HTR-8/SVneo (cell line): ENCODE measurements at regions not wholly inside any gene's neighbourhood (a gene's known extent, or its start where the extent isn't known, plus 50 kb on each side); places are given as distances from the start of the nearest gene placed in this dataset.

Experiments
- DNase-seq: peaks from one replicate; pipeline ENCODE4 v3.0.0; 2011; ENCODE audit warnings: low spot score, mixed read lengths; ENCODE audit not compliant: insufficient read length
- FAIRE-seq: peaks from 2 replicates; lab custom pipeline; 2011; peaks lifted over from hg19 to GRCh38; lab: Jason Lieb, UNC

- FAIRE-seq = no peak
- DNase-seq = no peak
Observed at GRCh38 chr10:107444443-107444842, 279.9 kb upstream of the SORCS1 start.

GRCh38 chr10:107443813-107444212 is 279.3 kb upstream of the SORCS1 start:
- DNase-seq = no peak
- FAIRE-seq = no peak

GRCh38 chr10:107443326-107443725 is 278.8 kb upstream of the SORCS1 start:
- DNase-seq (no peak), FAIRE-seq (no peak)

GRCh38 chr10:107442035-107442505 is 277.6 kb upstream of the SORCS1 start:
- DNase-seq (no peak), FAIRE-seq (no peak)

DNA sequence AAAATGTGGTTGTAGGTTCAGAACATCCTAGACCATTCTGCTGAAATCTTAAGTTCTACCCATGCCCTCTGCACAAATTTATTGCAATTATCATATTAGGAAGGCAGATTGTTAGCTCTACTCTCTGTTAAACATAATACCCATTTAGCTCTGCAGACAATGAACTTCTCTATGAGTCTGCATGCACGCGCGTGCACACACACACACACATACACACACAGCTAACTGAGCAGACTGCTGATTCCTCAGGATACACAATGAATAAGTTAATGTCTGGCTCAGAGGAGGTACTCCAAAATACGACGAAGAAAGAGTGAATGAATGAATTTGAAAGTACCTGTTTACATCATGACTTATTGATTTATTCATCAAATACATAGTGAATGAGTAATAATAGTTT is 276.2 kb upstream of the SORCS1 start:
- FAIRE-seq (no peak), DNase-seq (no peak)

DNA sequence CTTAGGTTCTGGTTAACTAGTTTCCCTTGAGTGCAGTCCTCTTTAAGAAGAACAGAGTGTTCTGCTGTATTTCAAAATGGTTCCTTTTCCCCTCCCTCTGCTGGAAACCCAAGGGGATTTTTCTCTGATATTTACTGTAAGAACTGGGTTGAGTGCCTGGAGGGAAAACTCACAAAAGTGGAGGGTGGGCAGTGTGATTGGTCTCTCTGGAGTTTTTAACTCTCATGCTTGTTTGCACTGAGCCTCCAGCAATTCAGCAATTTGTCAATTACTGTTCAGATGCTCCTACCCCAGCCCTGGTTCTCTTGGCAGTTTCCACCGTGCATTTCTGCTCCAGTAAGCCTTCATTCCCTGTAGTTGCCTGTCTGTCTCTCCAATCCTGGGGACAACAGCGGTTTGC is 273.4 kb upstream of the SORCS1 start:
- DNase-seq = no peak
- FAIRE-seq = no peak

- FAIRE-seq = no peak
- DNase-seq = no peak
Observed at GRCh38 chr10:107436568-107436967, 272.1 kb upstream of the SORCS1 start.

GRCh38 chr10:107434854-107435253 is 270.3 kb upstream of the SORCS1 start:
- FAIRE-seq = no peak
- no peak for DNase-seq

DNA sequence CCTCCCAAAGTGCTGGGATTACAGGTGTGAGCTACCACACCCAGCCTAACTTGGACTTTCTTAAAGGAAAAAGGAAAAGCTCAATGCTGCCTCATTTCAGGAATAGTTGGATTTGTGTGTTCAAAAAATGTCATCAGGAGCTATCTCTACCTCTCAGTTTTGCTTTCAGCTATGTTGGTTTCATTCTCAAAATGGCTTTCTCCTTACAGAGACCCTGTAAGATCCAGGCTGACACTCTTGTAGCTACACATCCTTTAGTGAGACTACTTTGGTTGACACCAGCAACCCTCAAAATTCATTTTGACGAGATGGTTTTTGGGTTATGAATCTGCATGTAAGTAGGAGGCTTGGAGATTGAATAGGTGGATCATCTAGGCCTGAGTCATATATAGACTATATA is 269.7 kb upstream of the SORCS1 start:
- DNase-seq (no peak), FAIRE-seq (no peak)

GRCh38 chr10:107433605-107434004 is 269.1 kb upstream of the SORCS1 start:
- no peak for FAIRE-seq

GRCh38 chr10:107430446-107430845 is 265.9 kb upstream of the SORCS1 start:
- no peak for DNase-seq
- FAIRE-seq = no peak

More at GRCh38 chr10:107433605-107434004, 269.1 kb upstream of the SORCS1 start:
- DNase-seq = no peak

DNA sequence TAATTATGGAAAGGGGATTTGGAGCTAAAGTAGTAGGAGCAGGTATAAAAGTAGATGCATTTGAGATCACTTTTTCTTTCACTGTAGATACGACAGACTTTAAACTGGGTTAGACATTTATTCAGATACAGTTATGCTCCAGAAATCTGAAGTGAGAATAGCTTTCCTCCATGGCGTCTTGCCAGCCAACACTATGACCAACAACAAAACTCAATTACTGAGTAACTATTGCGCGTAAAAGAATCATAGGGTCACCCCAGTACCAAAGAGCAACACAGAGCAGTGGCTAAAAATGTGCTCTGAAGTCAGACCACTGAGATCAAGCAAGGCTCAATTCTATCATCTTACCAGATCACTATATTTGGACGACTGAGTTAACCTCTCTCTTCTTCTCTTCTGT is 262.5 kb upstream of the SORCS1 start:
- no peak for DNase-seq
- no peak for FAIRE-seq

DNA sequence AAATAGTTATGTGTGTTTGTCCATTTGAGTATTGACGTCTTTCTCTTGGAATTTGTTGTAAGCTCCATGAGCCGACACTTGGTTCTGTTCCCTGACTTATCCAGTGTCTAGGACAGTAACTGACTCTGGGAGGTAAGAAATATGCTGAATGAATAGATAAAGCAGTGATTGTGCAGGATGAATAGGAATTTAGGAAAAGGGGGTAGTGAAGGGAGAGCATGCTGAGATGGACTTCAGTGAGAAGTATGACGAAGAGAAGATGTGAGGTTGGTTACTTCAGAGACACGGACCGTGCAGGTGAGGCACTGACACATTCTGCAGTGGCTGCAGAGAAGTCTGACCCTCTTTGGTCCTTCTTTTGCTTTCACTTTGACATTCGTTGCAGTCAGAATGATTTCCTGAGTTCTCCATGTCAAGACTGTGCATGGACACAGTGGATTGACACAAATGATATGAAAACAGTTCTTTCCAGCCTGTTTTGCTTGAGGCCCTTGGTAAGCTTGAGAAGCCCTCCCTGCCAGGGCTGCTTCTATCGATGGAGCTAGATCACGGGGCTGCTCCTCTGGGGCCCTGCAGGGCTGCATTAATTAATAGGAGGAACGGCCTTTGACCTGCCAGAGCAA is 261.5 kb upstream of the SORCS1 start:
- no peak for FAIRE-seq
- DNase-seq = no peak

GRCh38 chr10:107424628-107425027 is 260.1 kb upstream of the SORCS1 start:
- DNase-seq (no peak), FAIRE-seq (no peak)

GRCh38 chr10:107423903-107424302 is 259.4 kb upstream of the SORCS1 start:
- no peak for DNase-seq
- no peak for FAIRE-seq

GRCh38 chr10:107422681-107423080 is 258.2 kb upstream of the SORCS1 start:
- DNase-seq (no peak), FAIRE-seq (no peak)

GRCh38 chr10:107420196-107420595 is 255.7 kb upstream of the SORCS1 start:
- DNase-seq (no peak), FAIRE-seq (no peak)

GRCh38 chr10:107418085-107418806 is 253.7 kb upstream of the SORCS1 start:
- FAIRE-seq = no peak
- DNase-seq = no peak

DNA sequence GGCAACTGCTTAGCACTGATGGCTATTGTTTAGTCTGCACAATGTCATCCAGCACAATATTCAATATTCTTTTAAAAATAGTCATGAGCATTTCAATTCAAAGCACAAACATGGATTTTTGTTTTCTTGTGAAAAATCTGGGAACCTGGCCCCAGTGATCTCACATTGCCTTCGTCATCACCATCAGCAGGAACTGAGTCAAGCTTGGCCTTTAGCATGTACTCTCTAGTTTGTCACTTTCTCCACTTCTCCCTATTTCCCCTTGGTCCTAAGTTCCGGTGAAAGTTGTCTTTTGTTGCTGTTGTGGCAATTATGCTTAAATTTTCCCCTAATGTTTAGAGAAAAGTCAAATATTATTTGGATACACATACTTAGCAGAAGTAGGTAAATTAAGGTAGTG is 252.9 kb upstream of the SORCS1 start:
- DNase-seq = no peak
- no peak for FAIRE-seq

- FAIRE-seq (no peak), DNase-seq (no peak)
Observed at GRCh38 chr10:107415446-107415845, 250.9 kb upstream of the SORCS1 start.

- FAIRE-seq (no peak), DNase-seq (no peak)
Observed at GRCh38 chr10:107413971-107414370, 249.5 kb upstream of the SORCS1 start.

DNA sequence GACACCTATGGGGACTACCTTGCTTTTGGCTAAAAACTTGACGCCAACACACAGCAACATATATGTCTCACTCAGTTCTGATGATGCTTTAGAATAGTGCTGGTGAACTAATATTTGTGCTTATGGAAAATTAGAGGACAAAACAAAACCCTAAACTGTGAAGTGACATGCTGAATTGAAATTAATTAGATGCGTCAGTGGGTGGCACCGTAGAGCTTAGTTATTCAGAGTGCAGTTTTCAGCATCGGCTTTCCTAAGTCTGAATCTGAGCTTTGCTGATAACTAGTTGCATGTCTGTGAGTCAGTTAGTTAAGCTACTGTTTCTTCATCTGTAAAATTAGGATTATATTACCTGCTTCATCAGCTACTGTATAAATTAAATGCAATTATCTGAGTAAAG is 245.0 kb upstream of the SORCS1 start:
- FAIRE-seq = no peak
- no peak for DNase-seq
